DND-41 (cell line): ENCODE measurements at regions not wholly inside any gene's neighbourhood (a gene's known extent, or its start where the extent isn't known, plus 50 kb on each side); places are given as distances from the start of the nearest gene placed in this dataset.

Experiments
- EZH2 ChIP-seq: IDR thresholded peaks from 3 replicates; pipeline ENCODE4 v1.6.1; 2012; ENCODE audit warnings: borderline replicate concordance, low read depth, mild to moderate bottlenecking, moderate library complexity, low read length, inconsistent platforms; ENCODE audit not compliant: severe bottlenecking
- TF ChIP-seq, protein P1 (sequence below): IDR thresholded peaks from 2 replicates; pipeline ENCODE4 v1.5.1; 2012; ENCODE audit warnings: borderline replicate concordance, low read length, moderate library complexity, mild to moderate bottlenecking; ENCODE audit not compliant: poor library complexity, severe bottlenecking; ENCODE audit errors: extremely low read depth

- TF ChIP-seq, protein P1, sequence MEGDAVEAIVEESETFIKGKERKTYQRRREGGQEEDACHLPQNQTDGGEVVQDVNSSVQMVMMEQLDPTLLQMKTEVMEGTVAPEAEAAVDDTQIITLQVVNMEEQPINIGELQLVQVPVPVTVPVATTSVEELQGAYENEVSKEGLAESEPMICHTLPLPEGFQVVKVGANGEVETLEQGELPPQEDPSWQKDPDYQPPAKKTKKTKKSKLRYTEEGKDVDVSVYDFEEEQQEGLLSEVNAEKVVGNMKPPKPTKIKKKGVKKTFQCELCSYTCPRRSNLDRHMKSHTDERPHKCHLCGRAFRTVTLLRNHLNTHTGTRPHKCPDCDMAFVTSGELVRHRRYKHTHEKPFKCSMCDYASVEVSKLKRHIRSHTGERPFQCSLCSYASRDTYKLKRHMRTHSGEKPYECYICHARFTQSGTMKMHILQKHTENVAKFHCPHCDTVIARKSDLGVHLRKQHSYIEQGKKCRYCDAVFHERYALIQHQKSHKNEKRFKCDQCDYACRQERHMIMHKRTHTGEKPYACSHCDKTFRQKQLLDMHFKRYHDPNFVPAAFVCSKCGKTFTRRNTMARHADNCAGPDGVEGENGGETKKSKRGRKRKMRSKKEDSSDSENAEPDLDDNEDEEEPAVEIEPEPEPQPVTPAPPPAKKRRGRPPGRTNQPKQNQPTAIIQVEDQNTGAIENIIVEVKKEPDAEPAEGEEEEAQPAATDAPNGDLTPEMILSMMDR: no peak
- no peak for TF ChIP-seq EZH2
Observed at GRCh38 chr5:164235300-164235891, 730.0 kb downstream of the MAT2B start.
